T-helper 1 cell treated with Interleukin-12 subunit alpha and Interleukin-12 subunit beta and Interleukin-4 antibody, amounts not matched to agents 30 ng/mL and 1 ng/mL, for 36 hours (primary cell): ENCODE measurements at regions not wholly inside any gene's neighbourhood (a gene's known extent, or its start where the extent isn't known, plus 50 kb on each side); places are given as distances from the start of the nearest gene placed in this dataset.

ENCODE experiments used
- intact Hi-C: fragments of 100-400 bp; cut with micrococcal nuclease; formaldehyde crosslinking; loops from one replicate; pipeline ENCODE4 v1.15.1; 2024

GRCh38 chr14:29035134-29035533 is 268.5 kb downstream of the FOXG1 start:
- intact Hi-C loops = no loop called here

GRCh38 chr14:29037411-29037810 is 270.8 kb downstream of the FOXG1 start:
- intact Hi-C loops = no loop called here

- intact Hi-C loops = no loop called here
Measured at GRCh38 chr14:29039171-29039570, 272.6 kb downstream of the FOXG1 start.

- intact Hi-C loops = no loop called here
Measured at GRCh38 chr14:29042551-29042950, 276.0 kb downstream of the FOXG1 start.

- intact Hi-C loops = no loop called here
Measured at GRCh38 chr14:29043737-29044136, 277.1 kb downstream of the FOXG1 start.

GRCh38 chr14:29045237-29045636 is 278.6 kb downstream of the FOXG1 start:
- intact Hi-C loops = no loop called here

GRCh38 chr14:29054119-29054518 is 287.5 kb downstream of the FOXG1 start:
- intact Hi-C loops = no loop called here

- intact Hi-C loops = no loop called here
Measured at GRCh38 chr14:29056041-29056566, 289.5 kb downstream of the FOXG1 start.

GRCh38 chr14:29061702-29062101 is 295.1 kb downstream of the FOXG1 start:
- intact Hi-C loops = no loop called here

GRCh38 chr14:29062466-29062865 is 295.9 kb downstream of the FOXG1 start:
- intact Hi-C loops = no loop called here

GRCh38 chr14:29062976-29063375 is 296.4 kb downstream of the FOXG1 start:
- intact Hi-C loops = no loop called here

- intact Hi-C loops = no loop called here
Measured at GRCh38 chr14:29064305-29064900, 297.8 kb downstream of the FOXG1 start.

- intact Hi-C loops = no loop called here
Measured at GRCh38 chr14:29069228-29069627, 302.6 kb downstream of the FOXG1 start.

GRCh38 chr14:29075761-29076160 is 309.2 kb downstream of the FOXG1 start:
- intact Hi-C loops = no loop called here

- intact Hi-C loops = no loop called here
Measured at GRCh38 chr14:29077916-29078315, 311.3 kb downstream of the FOXG1 start.

GRCh38 chr14:29078810-29079522 is 312.4 kb downstream of the FOXG1 start:
- intact Hi-C loops = no loop called here

- intact Hi-C loops = no loop called here
Measured at GRCh38 chr14:29085546-29085945, 319.0 kb downstream of the FOXG1 start.

- intact Hi-C loops = no loop called here
Measured at GRCh38 chr14:29089849-29090248, 323.3 kb downstream of the FOXG1 start.

GRCh38 chr14:29092121-29092520 is 325.5 kb downstream of the FOXG1 start:
- intact Hi-C loops = no loop called here

GRCh38 chr14:29097476-29097875 is 330.9 kb downstream of the FOXG1 start:
- intact Hi-C loops = no loop called here

- intact Hi-C loops = no loop called here
Measured at GRCh38 chr14:29098656-29099055, 332.1 kb downstream of the FOXG1 start.

- intact Hi-C loops = no loop called here
Measured at GRCh38 chr14:29102266-29102665, 335.7 kb downstream of the FOXG1 start.

GRCh38 chr14:29102996-29103395 is 336.4 kb downstream of the FOXG1 start:
- intact Hi-C loops = no loop called here
